Keratinocyte (primary cell): ENCODE measurements at regions not wholly inside any gene's neighbourhood (a gene's known extent, or its start where the extent isn't known, plus 50 kb on each side); places are given as distances from the start of the nearest gene placed in this dataset.

Experiments
- DNase-seq: peaks from one replicate; pipeline ENCODE4 v3.0.0-alpha.2; 2011; ENCODE audit warnings: low read depth, missing footprints, low spot score
- FAIRE-seq: peaks from 2 replicates; lab custom pipeline; 2011; peaks lifted over from hg19 to GRCh38; lab: Jason Lieb, UNC
- H2AFZ ChIP-seq: 2 replicates; pipeline ENCODE4 v1.6.0; 2012; ENCODE audit warnings: low read length, control low read depth, inconsistent platforms; ENCODE audit not compliant: control insufficient read depth
- H3K27ac ChIP-seq: 2 replicates; pipeline ENCODE4 v1.5.1; 2011; ENCODE audit warnings: low read length; ENCODE audit not compliant: control insufficient read depth, insufficient read depth
- H3K27me3 ChIP-seq: 3 replicates; pipeline ENCODE4 v1.6.0; 2011; ENCODE audit warnings: low read length; ENCODE audit not compliant: control insufficient read depth, insufficient read depth; ENCODE audit errors: extremely low read depth
- H3K36me3 ChIP-seq, 2 experiments: 2 replicates in 1 of 2; 3 replicates in 1 of 2; pipeline ENCODE4 v1.5.1; 2011; ENCODE audit warnings: low read length in 2 of 2, mild to moderate bottlenecking in 1 of 2; ENCODE audit not compliant: control insufficient read depth in 2 of 2, insufficient read depth in 2 of 2; ENCODE audit errors: extremely low read depth in 1 of 2
- H3K4me1 ChIP-seq: 3 replicates; pipeline ENCODE4 v1.5.1; 2011; ENCODE audit warnings: low read length; ENCODE audit not compliant: control insufficient read depth, insufficient read depth; ENCODE audit errors: extremely low read depth
- H3K4me2 ChIP-seq: 3 replicates; pipeline ENCODE4 v1.6.0; 2011; ENCODE audit warnings: low read depth, low read length; ENCODE audit not compliant: control insufficient read depth, insufficient read depth; ENCODE audit errors: extremely low read depth
- H3K4me3 ChIP-seq, 3 experiments: fragments of 200-600 bp in 1 of 3; sonication (generic) in 1 of 3; 2 replicates in 2 of 3; 3 replicates in 1 of 3; pipeline ENCODE4 v1.5.1; 2011 to 2016; ENCODE audit warnings: low read length in 3 of 3, mild to moderate bottlenecking in 3 of 3, control low read depth in 2 of 3, inconsistent platforms in 1 of 3, low read depth in 1 of 3, mixed read lengths in 1 of 3, mixed run types in 1 of 3, moderate library complexity in 1 of 3; ENCODE audit not compliant: control insufficient read depth in 2 of 3, insufficient read depth in 2 of 3; ENCODE audit errors: extremely low read depth in 1 of 3
- H3K79me2 ChIP-seq: 2 replicates; pipeline ENCODE4 v1.6.0; 2012; ENCODE audit warnings: low read length; ENCODE audit not compliant: control insufficient read depth, insufficient read depth
- H3K9ac ChIP-seq: 3 replicates; pipeline ENCODE4 v1.6.0; 2011; ENCODE audit warnings: low read length; ENCODE audit not compliant: control insufficient read depth, insufficient read depth; ENCODE audit errors: extremely low read depth
- H3K9me1 ChIP-seq: 3 replicates; pipeline ENCODE4 v1.6.0; 2011; ENCODE audit warnings: low read length; ENCODE audit not compliant: control insufficient read depth, insufficient read depth; ENCODE audit errors: extremely low read depth
- H3K9me3 ChIP-seq: 2 replicates; pipeline ENCODE4 v1.5.1; 2012; ENCODE audit warnings: low read depth, low read length; ENCODE audit not compliant: control insufficient read depth
- H4K20me1 ChIP-seq: 3 replicates; pipeline ENCODE4 v1.6.0; 2011; ENCODE audit warnings: low read length; ENCODE audit not compliant: control insufficient read depth, insufficient read depth; ENCODE audit errors: extremely low read depth
- EZH2 ChIP-seq: IDR thresholded peaks from one replicate; pipeline ENCODE4 v1.6.1; 2012; ENCODE audit warnings: inconsistent platforms, mild to moderate bottlenecking, low read length, moderate library complexity
- dilution Hi-C: fragments of 300-500 bp; cut with MboI; formaldehyde crosslinking; loops from one replicate; pipeline ENCODE4 v1.7.0; 2020; ENCODE audit warnings: low sequenced_read_pairs; ENCODE audit not compliant: extremely low pct_ligation_motif_present
- TF ChIP-seq, protein P1 (sequence below), 3 experiments: IDR thresholded peaks in 1 of 3; conservative IDR thresholded peaks in 1 of 3; optimal IDR thresholded peaks in 1 of 3; 2 replicates in 2 of 3; 3 replicates in 1 of 3; pipeline versions ENCODE3 to v1.5.1; 2011; ENCODE audit warnings: low read length in 3 of 3, mild to moderate bottlenecking in 3 of 3, moderate library complexity in 2 of 3, control low read depth in 1 of 3, inconsistent platforms in 1 of 3; ENCODE audit not compliant: insufficient read depth in 2 of 3; ENCODE audit errors: extremely low read depth in 1 of 3

DNA sequence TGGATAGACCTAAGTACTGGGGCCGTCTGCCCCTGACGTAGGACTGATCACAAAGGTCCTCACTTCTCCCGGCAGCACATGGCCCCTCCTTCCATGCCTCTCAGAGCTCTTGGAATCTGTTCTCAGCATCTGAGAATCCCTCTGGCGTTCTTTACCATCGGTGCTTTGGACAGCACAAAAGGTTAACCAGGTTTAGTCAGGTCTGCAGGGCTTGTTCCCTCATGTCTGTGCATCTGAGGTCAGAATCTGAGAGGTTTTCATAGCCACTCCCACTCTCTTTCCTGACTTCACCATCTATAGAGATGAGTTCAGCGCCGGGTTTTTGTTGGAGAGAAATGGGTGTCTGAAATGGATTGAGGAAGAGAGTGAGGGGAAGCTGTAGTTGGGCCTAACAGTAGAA is 130.0 kb upstream of the ARHGAP5 start:
- Histone ChIP-seq H3K9ac (peak overlapping the region; percentile 42), H3K27ac (peak overlapping the region; percentile 73), H3K9me1 (peaks cover 3% of the 10 kb centered on the region), H3K9me3 (no peaks in the 10 kb centered on the region), H3K4me2 (peak overlapping the region; percentile 61), H4K20me1 (no peaks in the 10 kb centered on the region), H3K4me1 (peaks cover 66% of the 10 kb centered on the region), H3K36me3 (peaks cover 0 to under 1% of the 10 kb centered on the region in 2 experiments), H3K27me3 (no peaks in the 10 kb centered on the region), H2AFZ (peak overlapping the region; percentile 79), H3K79me2 (no peaks in the 10 kb centered on the region), H3K4me3 (peak overlapping the region in 1 of 3 experiments; percentile 29)
- DNase-seq (no peak), FAIRE-seq (peak; percentile 80)
- dilution Hi-C loops: no loop called here
- TF ChIP-seq EZH2: no peak
- TF ChIP-seq, protein P1, sequence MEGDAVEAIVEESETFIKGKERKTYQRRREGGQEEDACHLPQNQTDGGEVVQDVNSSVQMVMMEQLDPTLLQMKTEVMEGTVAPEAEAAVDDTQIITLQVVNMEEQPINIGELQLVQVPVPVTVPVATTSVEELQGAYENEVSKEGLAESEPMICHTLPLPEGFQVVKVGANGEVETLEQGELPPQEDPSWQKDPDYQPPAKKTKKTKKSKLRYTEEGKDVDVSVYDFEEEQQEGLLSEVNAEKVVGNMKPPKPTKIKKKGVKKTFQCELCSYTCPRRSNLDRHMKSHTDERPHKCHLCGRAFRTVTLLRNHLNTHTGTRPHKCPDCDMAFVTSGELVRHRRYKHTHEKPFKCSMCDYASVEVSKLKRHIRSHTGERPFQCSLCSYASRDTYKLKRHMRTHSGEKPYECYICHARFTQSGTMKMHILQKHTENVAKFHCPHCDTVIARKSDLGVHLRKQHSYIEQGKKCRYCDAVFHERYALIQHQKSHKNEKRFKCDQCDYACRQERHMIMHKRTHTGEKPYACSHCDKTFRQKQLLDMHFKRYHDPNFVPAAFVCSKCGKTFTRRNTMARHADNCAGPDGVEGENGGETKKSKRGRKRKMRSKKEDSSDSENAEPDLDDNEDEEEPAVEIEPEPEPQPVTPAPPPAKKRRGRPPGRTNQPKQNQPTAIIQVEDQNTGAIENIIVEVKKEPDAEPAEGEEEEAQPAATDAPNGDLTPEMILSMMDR (optimal IDR thresholded peaks at IDR 0.05 in 1 of 3, IDR thresholded peaks at IDR 0.05 in 1 of 3, conservative IDR thresholded peaks at IDR 0.05 in 1 of 3; ENCODE audit: extremely low read depth in 1 of 3, insufficient read depth in 2 of 3, low read length in 3 of 3): no peak

DNA sequence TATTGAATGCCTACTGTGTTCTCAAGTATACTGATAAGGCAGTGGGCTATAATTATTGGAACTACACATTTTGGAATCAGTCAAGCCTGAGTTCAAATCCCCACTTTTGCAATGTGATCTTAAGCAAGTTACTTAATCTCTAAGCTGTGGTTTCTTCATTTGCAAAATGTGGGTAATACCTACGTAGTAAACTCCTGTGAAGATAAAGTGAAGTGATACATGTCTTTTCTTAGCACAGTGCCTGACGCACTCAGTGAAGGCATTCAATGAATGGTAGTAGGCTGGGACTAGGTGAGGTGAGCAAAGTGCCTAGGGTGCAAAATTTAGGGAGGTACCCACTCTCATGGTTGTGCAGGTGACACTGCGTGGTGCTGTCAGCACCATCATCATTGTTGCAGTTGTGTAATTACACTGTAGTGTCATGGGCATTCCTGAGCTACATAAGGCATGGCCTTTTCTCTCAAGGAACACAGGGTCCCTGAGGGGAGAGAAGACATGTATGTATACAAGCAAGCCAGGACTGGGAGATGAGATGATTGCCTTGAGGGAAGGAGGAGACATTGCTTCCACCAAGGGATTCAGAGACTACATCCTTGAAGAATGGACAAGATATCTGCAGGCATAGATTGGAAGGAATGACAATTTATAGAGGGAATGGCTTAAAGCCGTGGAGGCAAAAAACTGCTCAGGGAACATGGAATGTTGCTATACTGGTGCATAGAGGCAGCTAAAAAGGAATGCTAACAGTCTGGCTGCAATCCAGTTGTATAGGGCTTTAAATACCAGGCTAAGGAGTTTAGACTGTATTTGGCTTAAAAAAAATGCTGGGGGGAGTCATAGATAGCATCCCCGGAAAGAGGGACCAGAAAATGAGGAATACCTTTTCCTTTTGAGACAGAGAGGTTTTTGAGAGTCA is 129.2 kb upstream of the ARHGAP5 start:
- Histone ChIP-seq H3K4me2 (peak overlapping the region; percentile 61), H3K79me2 (no peaks in the 10 kb centered on the region), H3K27me3 (no peaks in the 10 kb centered on the region), H3K9me3 (no peaks in the 10 kb centered on the region), H3K9me1 (peaks cover 3% of the 10 kb centered on the region), H3K27ac (peak overlapping the region; percentile 73), H4K20me1 (no peaks in the 10 kb centered on the region), H3K36me3 (no peaks in the 10 kb centered on the region), H3K4me1 (peaks cover 66% of the 10 kb centered on the region), H3K9ac (no peak overlapping the region), H3K4me3 (no peak overlapping the region), H2AFZ (no peak overlapping the region)
- TF ChIP-seq, protein P1 (optimal IDR thresholded peaks at IDR 0.05 in 1 of 3, IDR thresholded peaks at IDR 0.05 in 1 of 3, conservative IDR thresholded peaks at IDR 0.05 in 1 of 3; ENCODE audit: extremely low read depth in 1 of 3, insufficient read depth in 2 of 3, low read length in 3 of 3): no peak
- no peak for TF ChIP-seq EZH2
- FAIRE-seq (no peak), DNase-seq (no peak)
- dilution Hi-C loops: no loop called here
